OCI-LY7 (cell line): ENCODE measurements at regions not wholly inside any gene's neighbourhood (a gene's known extent, or its start where the extent isn't known, plus 50 kb on each side); places are given as distances from the start of the nearest gene placed in this dataset.

Source experiments
- EZH2phosphoT487 ChIP-seq: fragments of 200-600 bp; sonication (generic); IDR thresholded peaks from 2 replicates; pipeline ENCODE4 v1.6.1; 2018; ENCODE audit warnings: low read depth, borderline replicate concordance, mild to moderate bottlenecking, mixed run types, antibody characterized with exemption, low read length, moderate library complexity, mixed read lengths
- TF ChIP-seq, protein P1 (sequence below): fragments of 200-600 bp; sonication (generic); conservative IDR thresholded peaks from 2 replicates; pipeline ENCODE4 v1.5.1; 2014; ENCODE audit warnings: mild to moderate bottlenecking, antibody characterized with exemption, low read length, moderate library complexity, mixed read lengths

DNA sequence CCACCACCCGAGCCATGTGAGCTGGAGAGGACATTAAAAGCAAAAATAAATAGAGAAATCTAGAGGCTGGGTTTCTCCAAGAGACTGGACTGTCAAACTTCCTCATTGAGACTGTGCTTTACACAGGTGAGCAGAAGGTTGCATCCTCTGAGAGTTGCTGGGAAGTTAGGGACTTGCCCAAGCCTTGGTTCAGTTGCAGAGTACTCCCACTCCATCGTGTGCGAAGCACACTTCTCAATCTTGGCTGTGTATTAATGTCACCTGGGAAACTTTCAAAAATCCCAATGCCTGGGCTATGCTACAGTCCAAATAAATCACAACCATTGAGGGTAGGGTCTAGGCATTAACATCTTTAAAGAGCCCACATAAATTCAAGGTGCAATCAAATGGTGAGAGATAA is 89.2 kb downstream of the ZNF330 start:
- TF ChIP-seq, protein P1, sequence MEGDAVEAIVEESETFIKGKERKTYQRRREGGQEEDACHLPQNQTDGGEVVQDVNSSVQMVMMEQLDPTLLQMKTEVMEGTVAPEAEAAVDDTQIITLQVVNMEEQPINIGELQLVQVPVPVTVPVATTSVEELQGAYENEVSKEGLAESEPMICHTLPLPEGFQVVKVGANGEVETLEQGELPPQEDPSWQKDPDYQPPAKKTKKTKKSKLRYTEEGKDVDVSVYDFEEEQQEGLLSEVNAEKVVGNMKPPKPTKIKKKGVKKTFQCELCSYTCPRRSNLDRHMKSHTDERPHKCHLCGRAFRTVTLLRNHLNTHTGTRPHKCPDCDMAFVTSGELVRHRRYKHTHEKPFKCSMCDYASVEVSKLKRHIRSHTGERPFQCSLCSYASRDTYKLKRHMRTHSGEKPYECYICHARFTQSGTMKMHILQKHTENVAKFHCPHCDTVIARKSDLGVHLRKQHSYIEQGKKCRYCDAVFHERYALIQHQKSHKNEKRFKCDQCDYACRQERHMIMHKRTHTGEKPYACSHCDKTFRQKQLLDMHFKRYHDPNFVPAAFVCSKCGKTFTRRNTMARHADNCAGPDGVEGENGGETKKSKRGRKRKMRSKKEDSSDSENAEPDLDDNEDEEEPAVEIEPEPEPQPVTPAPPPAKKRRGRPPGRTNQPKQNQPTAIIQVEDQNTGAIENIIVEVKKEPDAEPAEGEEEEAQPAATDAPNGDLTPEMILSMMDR: no peak
- no peak for TF ChIP-seq EZH2phosphoT487
